GM21529 (cell line): ENCODE measurements at regions not wholly inside any gene's neighbourhood (a gene's known extent, or its start where the extent isn't known, plus 50 kb on each side); places are given as distances from the start of the nearest gene placed in this dataset.
A peak's percentile ranks its signal among the peaks of the same experiment; 100 is the strongest.

Experiments
- ATAC-seq: cut with Tn5 transposase; IDR thresholded peaks from one replicate; pipeline ENCODE4 v1.9.1; 2021; ENCODE audit not compliant: unreplicated experiment

DNA sequence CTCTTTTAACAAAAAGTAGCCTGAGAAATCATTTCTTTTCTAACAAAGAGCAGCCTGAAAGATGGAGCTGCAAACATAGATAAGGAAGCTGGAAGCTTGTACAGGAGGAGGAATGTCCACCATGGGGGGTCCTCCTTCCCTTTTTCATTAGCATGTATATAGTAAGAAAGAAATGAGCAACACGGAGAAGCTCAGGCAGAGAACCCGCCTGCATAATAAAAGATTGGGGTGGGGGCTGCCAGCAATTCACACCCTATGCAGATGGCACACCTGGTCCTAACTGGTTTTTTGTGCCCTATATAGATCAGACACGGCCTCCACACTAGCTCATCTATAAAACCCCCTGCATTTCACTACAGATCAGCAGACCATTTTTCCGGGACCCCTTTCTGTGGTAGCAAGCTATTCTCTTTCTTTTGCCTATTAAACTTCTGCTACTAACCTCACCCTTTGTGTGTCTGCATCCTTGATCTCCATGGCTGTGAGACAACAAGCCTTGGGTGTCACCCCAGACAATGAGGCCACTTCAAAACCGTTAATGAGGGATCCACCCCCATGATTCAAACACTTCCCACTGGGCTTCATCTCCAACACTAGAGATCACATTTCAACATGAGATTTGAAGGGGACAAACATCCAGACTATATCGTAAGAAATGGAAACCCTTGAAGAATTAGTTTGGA, 167.5 kb upstream of the FREM2 start:
- ATAC-seq: no peak

DNA sequence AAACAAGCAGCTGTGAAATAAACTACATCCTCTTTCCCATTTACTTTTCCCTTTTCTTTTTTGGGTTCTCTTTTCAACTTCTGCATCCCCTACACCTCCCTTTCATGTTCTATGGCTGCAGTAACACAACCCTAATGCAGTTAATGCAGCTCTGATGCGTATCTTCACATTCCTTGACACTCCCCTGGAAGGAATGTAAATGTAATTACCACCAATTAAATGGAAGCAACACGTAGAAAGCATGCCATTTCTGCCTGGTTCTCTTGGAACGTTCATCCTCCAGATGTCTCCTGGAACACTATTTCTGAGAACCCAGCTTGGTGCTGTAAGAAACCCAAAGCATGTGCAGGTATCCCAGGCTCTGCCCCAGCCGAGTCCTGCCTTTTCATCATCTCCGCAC, 166.8 kb upstream of the FREM2 start:
- no peak for ATAC-seq

DNA sequence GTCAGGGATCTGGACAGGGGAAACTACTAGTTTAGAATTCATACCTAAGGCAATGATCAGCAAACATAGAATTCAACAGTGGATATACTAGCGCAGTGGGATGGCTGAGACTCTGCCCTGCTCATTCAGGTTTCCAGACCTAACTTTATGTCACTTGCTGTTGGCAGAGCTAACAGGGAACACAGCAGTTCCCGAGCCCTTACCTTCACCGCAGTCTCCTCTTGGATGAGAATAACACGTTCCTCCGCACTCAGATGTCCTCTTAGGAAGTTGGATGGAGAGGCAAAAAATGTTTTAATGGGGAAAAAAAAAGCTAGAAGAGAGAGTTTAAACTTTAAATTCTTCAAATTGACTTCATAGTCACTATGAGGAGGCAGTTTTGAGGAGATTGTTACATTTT, 159.7 kb upstream of the FREM2 start:
- ATAC-seq: no peak

DNA sequence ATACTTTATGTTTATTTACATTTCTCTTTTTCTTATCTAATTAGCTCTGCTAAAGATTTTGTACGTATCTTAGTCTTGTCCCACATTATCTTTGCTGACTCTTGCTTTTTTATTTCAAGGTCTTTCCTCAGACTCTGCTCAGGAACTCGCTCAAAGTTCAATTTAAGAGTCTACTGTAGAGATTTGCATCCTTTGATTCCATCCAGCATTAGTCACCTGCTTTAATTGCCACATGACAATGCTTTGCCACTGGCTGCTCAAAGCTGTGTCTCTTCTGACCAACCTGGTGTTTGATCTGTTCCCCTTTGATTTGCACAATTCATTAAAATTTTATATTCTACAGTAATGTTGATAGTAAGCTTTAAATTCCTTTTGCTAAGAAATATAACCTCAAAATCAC, 157.9 kb upstream of the FREM2 start:
- no peak for ATAC-seq

DNA sequence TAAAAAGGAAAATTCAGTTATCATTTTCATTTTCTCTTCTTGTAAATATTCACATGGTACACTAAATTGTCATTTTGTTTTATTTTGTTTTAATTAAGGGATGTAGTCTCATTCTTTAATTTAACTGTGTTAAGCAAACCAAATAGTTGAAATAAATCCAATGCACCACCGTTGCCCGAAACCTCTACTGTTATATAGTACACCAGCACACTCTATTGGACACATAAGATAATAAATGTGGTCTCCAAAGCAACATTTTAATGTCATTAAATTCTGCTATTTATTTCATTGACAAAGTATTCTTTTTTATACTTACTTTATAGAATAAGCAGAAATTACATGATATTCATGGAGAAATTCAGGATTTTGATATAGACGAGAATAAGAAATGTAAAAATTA, 156.4 kb upstream of the FREM2 start:
- ATAC-seq: no peak

DNA sequence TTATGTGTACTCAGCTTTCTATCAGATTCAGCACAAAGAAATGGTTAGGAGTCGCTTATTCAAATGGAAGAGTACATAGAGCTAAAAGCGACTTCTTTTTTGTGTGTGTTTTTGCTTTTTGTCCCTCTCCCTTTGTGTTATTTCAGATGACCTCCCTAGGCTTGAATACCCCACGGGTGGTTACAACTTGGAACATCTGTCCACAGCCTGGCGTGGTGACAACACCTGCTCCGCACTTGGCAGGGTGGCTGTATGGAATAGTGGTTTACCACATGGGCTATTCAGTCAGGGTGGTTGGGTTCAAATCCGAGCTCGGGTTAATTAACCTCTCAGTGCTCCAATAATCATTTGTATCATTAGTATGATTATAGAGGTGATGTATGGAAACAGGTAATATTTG, 151.6 kb upstream of the FREM2 start:
- ATAC-seq: no peak

DNA sequence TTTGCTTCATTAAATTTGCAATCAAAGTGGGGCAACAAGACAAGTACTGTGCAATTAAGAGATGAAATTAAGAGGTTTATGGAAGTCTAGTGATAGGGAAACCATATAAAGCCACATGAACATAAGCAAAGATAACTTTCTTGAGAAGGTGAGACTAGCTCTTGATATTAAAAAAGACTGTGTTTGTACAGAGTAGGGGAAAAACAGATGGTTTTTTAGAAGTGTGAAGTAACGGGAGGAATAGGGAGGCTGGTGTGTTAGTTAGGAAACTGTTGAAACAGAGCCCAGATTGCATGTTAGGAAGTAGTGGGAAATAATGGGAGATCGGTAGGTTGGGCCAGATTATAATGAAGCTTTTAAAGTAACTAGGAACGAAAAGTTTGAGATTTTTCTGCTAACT, 149.8 kb upstream of the FREM2 start:
- ATAC-seq: no peak

DNA sequence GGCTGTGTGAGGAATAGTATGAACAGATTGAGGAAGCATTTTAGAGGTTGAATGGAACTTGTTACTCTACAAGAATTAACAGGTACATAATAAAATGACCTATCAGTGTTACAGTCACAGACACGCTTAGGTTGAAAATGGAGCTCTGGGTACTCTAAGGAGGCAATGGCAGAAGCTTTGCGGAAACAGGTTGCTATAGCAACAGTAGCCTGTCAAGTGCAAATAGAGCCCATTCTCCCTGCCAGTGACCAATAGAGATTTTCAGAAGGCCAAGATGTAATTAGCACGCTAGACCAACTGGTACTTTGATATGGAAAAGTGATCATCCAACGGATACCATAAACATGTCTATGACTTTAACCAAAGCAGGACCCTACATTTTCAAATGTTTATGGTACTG, 148.5 kb upstream of the FREM2 start:
- ATAC-seq: no peak

DNA sequence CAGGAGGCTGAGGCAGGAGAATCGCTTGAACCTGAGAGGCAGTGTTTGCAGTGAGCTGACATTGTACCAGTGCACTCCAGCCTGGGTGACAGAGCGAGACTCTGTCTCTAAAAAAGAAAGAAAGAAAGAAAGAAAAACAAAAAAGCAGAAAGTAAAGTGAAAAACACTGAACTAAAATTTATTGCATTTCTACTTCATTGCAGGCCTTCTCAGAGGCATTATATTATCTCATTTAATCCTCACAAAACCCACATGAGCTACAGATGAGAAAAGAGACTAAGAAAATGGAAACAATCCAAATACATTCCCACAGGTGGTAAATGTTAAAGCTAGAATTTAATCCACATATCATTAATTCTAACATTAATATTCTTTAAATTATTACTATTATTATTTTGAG, 147.2 kb upstream of the FREM2 start:
- ATAC-seq: no peak

DNA sequence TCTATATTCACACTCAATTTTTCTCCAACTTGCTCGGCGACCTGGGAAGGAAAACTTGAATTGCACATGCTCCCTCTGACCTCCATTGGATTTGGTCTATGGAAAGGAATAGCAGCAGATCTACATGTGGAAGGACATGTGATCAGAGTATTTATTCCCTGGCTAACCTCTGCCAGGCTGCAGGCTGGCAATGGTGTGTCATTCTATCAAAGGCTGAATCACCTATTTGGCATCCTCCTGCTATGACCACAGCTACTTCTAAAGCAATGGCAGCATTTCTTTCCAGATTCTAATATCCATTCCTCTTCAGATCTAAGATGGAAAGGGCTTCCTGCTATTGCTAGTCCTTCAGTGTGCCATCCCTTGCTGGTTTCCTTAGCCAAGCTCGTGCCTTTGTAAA, 144.3 kb upstream of the FREM2 start:
- ATAC-seq: no peak

DNA sequence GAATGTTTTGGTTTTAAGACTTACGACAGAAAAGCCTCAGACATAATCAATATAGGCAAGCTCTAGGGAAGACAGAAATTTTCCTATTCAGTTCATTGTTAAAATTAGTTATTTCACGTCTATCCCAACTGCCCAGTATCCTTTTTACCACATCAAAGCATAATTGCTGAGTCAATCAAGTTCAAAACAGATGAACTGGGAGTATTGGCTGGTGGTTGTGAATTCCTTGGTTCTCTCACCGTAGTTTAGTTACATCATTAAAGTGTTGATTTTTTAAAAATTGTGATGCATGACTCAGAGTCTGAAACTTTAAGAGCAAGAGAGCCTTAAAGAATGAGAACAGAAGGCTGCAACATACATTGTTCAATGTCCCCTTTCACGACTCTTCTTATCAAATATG, 143.3 kb upstream of the FREM2 start:
- no peak for ATAC-seq

DNA sequence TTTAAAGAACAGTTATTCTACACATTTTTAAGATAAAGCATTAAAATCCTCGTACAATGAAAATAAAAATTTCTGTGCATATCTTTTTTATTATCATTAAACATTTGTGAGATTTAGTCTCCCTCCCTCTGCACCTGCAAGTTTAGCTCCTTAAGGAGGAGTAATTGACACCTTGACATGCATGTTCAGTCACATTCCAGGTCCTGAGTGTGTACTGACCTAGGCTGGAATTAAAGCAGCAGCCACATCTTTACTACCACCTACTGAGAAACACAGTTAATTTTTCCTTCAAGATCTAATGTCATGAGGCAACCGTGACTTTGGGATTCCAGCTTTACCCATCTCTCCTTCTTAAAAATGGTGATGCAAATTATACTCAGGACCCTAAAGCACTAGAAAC, 123.1 kb upstream of the FREM2 start:
- no peak for ATAC-seq

DNA sequence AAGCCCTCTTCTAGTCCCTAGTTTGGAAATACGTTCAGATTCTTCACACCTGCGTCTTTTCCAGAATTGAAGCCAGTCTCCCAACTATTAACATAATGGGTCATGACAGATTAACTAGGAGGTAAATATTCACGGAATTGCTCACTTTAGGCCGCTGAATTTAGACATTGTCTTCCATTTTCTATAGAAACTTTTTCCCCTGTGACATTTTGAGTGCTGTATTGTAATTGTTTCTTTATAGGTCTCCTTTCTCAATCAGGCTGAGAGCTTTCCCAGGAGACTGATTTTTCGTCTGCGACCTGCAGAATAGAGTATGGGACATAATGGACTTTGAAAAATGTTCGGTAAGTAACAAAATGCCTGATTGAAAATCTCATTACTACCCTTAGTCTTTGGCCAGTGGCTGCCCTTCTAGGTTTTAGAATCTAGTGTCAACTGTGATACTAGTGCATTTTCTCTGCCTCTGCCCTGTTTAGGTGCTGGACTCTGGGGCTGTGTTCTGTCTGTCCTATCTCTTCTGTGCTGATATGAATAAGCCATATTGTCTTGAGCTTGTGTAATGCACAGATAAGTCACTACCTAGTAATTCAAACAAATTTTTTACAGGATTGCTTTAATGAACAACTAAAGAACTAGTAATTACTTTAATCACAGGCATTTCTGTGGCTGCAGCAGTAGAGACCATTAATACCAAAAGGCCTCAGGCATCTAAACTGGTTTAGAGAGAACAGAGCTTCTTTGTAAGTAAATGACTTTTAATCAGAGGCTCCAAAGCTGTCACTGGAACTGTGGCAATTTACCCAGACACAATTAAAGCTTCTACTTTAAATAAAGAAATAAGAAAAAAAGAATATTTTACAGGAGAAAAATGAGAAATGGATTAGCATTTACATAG, 122.4 kb upstream of the FREM2 start:
- no peak for ATAC-seq

DNA sequence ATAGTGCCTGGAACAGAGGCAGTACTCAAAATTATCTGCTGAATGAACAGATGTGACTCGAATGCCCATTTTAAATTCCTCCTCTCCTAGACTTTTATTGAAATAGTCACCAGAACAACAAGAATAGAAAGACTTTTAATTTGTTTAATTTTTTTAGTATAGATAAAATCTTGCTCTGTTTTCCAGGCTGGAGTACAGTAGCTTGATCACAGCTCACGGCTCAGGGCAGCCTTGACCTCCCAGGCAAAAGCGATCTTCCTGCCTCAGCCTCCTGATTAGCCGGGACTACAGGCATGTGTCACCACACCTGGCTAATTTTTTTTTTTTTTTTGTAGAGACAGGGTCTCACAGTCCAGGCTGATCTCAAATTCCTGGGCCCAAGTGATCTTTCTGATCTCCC, 120.9 kb upstream of the FREM2 start:
- no peak for ATAC-seq

DNA sequence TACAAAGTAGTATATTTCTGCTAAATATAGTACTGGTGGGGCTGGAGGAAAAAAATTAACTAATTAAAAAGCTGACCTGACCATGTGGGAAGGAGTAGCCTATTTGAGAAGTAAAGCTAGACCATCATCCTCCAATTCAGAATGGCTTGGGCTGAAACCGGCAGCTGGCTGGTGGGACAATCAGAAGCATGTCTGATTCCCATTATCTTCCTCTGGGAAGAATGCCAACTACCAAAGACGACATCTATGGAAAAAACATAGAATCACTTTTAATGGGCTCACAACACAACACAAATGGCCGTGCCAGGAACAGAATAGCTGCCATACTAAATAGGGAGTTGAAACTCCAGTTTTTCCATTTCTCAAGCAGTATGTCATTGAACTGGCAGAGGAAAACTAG, 120.4 kb upstream of the FREM2 start:
- no peak for ATAC-seq

DNA sequence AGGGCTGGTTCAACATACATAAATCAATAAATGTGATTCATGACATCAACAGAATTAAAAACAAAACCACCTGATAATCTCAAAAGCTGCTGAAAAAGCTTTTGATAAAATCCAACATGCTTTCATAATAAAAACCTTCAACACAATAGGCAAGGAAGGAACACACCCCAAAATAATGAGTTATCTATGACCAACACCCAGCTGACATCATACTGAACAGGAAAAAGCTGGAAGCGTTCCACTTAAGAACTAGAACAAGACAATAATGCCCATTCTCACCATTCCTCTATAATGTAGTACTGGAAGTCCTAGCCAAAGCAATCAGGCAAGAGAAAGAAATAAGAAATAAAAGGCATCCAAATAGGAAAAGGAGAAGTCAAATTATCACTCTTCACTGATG, 116.2 kb upstream of the FREM2 start:
- ATAC-seq: no peak

DNA sequence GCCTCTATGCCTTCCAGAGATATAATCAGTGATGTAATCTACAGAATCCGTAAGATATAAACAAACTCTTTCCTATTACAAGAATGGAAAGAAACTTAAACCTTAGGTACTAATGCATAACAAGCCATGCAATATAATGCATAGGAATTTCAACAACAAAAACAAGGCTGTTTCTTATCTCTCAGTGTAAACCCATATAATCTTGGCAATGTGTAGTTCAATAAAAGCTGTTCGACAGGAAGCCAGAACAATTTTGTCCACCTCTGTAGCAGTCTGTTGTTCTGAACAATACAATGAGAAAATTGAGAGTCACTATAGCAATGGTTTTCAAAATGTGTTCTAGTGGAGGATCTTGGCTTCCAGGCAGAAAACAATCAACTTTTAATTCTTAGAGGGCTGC, 111.5 kb upstream of the FREM2 start:
- no peak for ATAC-seq

DNA sequence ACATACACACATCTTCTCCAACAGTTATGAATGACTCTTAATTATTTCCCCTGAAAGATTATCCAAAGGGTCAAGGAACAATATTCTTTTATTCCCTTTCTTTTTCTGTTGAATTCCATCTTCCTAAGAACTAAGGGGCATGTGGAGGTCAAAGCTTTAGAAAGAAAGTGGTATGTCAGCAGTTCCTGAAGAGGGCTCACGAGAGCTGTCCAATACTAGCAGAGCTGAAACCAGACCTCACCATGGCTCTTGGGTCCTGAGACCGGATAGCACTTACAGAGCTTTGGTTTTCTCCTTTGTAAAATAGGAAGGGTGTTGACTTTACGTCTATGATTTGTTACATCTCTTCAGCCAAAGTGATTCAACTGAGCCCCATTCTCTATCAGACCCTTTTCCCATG, 109.8 kb upstream of the FREM2 start:
- no peak for ATAC-seq

DNA sequence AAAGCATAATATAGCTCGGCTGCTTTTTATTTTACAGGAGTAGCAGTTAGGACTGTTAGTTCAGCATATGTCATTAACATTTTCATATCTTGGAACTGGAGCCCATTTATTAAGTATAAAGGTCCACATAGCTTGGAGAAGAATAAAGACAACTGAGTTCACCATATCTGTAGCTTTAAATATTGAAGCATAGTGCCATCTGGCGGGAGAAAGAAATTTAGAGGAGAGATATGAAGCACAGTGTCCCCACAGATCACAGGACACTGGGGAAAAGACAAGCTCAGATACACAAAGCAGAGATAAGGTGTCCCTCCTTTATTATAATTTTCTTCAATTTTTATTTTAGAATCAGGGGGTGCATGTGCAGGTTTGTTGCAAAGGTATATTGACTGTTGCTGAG, 104.7 kb upstream of the FREM2 start:
- peak; percentile 77 for ATAC-seq

DNA sequence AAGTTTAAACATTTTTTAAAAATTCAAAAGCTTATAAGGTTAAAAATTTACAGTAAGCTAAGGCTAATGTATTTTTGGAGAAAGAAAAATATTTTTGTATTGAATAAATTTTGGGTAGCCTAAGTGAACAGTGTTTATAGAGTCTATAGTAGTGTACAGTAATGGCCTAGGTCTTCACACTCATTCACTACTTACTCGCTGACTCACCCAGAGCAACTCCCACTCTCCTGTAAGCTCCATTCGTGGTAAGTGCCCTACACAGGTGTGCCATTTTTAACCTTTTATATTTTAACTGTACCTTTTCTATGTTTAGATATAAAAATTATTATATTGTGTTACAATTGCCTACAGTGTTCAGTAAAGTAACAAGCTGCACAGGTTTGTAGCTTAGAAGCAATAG, 96.6 kb upstream of the FREM2 start:
- no peak for ATAC-seq

DNA sequence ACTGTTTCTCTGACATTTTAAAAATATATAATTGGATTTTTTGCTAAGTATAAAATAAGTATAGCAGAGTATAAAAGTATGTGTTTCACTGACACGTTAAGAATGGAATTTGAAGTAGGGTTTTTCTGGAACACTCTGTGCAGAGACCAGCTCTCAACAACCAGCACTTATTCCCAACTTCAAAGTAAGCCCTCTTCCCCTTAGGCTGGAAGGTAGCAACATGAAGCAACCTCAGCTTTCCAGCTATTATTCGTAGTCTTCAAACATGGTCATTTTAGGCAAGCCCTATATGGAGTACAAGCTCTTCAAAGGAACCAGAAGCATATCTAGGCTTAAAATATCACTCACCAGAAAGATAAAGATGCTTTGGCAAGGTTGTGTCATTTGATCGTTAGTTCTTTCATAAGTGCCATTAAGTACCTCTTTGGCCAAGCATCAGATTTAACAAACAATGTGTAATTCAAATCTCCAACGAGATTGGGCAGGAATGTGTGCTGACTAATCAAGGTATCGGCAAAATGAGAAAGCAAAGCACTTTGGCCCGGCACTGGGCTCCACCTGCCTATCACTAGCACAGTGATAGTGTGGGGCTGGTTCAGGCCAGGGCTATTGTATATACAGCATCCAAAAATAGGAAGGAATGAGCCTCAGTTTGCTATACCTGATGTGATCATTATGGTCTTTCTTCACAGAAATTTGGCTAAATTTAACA, 95.9 kb upstream of the FREM2 start:
- no peak for ATAC-seq

DNA sequence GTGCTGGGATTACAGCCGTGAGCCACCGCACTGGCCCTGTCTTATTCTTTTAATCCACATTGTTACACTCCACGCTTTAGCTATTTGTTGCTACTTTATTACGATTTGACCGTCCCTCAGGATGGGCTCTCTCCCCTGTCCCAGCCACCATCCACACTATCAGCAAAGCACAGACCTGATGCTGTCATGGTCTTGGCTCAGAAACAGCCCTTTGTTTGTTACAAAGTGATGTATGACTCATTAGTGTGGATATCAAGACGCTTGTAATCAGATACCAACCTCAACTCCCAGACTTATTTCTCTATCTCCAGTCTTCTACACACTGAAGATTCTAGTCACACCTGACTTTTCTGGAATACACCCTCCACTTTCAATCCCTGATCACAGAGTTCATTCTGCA, 84.6 kb upstream of the FREM2 start:
- no peak for ATAC-seq
